Globus pallidus (tissue), 1 donor: ENCODE measurements at regions not wholly inside any gene's neighbourhood (a gene's known extent, or its start where the extent isn't known, plus 50 kb on each side); places are given as distances from the start of the nearest gene placed in this dataset.

Experiments
- DNase-seq: peaks from one replicate; pipeline ENCODE4 v3.0.0-alpha.2; 2015; ENCODE audit warnings: low spot score

GRCh38 chr6:50102676-50103075 lies 52.9 kb upstream of the DEFB112 start:
- DNase-seq, result no peak

GRCh38 chr6:50110587-50110986 lies 60.9 kb upstream of the DEFB112 start:
- DNase-seq, result no peak

- DNase-seq, result no peak
Observed at GRCh38 chr6:50112981-50113857, 63.5 kb upstream of the DEFB112 start.

- DNase-seq, result no peak
Observed at GRCh38 chr6:50116390-50116789, 66.7 kb upstream of the DEFB112 start.

GRCh38 chr6:50116797-50117542 lies 67.2 kb upstream of the DEFB112 start:
- DNase-seq, result no peak

- no peak for DNase-seq
Observed at GRCh38 chr6:50120300-50120699, 70.6 kb upstream of the DEFB112 start.

GRCh38 chr6:50123688-50124087 lies 74.0 kb upstream of the DEFB112 start:
- no peak for DNase-seq

GRCh38 chr6:50124572-50124971 lies 74.8 kb upstream of the DEFB112 start:
- no peak for DNase-seq

GRCh38 chr6:50128420-50129005 lies 78.8 kb upstream of the DEFB112 start:
- DNase-seq, result peak; percentile 1

GRCh38 chr6:50135968-50136367 lies 86.2 kb upstream of the DEFB112 start:
- DNase-seq, result no peak

- DNase-seq, result no peak
Observed at GRCh38 chr6:50141100-50141499, 91.4 kb upstream of the DEFB112 start.

- DNase-seq, result no peak
Observed at GRCh38 chr6:50143011-50143719, 93.4 kb upstream of the DEFB112 start.

GRCh38 chr6:50145125-50145524 lies 95.4 kb upstream of the DEFB112 start:
- no peak for DNase-seq

GRCh38 chr6:50147371-50147770 lies 97.6 kb upstream of the DEFB112 start:
- no peak for DNase-seq

- DNase-seq, result no peak
Observed at GRCh38 chr6:50180646-50181045, 130.9 kb upstream of the DEFB112 start.

GRCh38 chr6:50185006-50185405 lies 135.3 kb upstream of the DEFB112 start:
- DNase-seq, result no peak

- no peak for DNase-seq
Observed at GRCh38 chr6:50187351-50187921, 137.7 kb upstream of the DEFB112 start.

GRCh38 chr6:50198245-50198644 lies 148.5 kb upstream of the DEFB112 start:
- DNase-seq, result no peak

GRCh38 chr6:50202766-50203165 lies 153.0 kb upstream of the DEFB112 start:
- DNase-seq, result no peak

GRCh38 chr6:50211582-50211981 lies 161.9 kb upstream of the DEFB112 start:
- DNase-seq, result no peak

GRCh38 chr6:50213146-50213545 lies 163.4 kb upstream of the DEFB112 start:
- DNase-seq, result no peak

- no peak for DNase-seq
Observed at GRCh38 chr6:50214937-50215336, 165.2 kb upstream of the DEFB112 start.
